ENCODE measurements at regions not wholly inside any gene's neighbourhood (a gene's known extent, or its start where the extent isn't known, plus 50 kb on each side); places are given as distances from the start of the nearest gene placed in this dataset.

DNA sequence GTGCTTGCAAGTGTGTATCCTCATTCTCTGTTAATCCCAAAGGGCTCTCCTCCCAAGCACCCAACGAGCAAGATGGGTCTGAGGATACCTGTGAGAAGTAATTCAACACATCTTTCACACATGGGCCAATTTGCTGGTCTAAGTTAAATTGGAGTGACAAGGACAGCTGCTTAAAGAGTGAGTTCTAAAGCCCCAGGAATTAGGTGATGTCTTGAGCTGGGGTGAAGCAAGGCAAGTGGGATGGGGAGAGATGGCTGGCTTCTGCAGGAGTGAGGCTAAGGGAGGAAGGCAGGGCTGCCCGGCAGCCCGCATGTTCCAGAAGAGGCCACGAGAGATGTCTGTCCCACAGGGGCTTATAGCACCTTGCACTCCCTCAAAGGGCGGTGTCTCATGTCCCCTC is 288.5 kb downstream of the CDH26 start:
- no peak overlapping the region for H3K4me3 ChIP-seq (ENCODE audit: extremely low read depth in 1 of 4, insufficient read depth in 2 of 4, low read depth in 3 of 4, low read length in 4 of 4)
- no peak overlapping the region for H2BK5ac ChIP-seq (ENCODE audit: low read depth, low read length)
- no peak overlapping the region for H4K91ac ChIP-seq (replicated peaks; ENCODE audit: insufficient read length, low read length)
- no peak overlapping the region for H2AK5ac ChIP-seq (ENCODE audit: low read depth, low read length)
- H3K4ac ChIP-seq (replicated peaks; ENCODE audit: insufficient read length, low read depth, low read length), result no peak overlapping the region
- H3K18ac ChIP-seq (ENCODE audit: extremely low read depth, low read length), result no peak overlapping the region
- H2AFZ ChIP-seq (ENCODE audit: low read length), result no peak overlapping the region
- no peak overlapping the region for H2BK120ac ChIP-seq (replicated peaks; ENCODE audit: low read depth, low read length)
- no peak overlapping the region for H3K4me2 ChIP-seq (ENCODE audit: insufficient read depth in 1 of 2, low read depth in 2 of 2, low read length in 2 of 2)
- H3K23me2 ChIP-seq (ENCODE audit: low read depth, low read length), result no peaks in the 10 kb centered on the region; the same call in 1 of the 2 replicates
- H2BK12ac ChIP-seq (ENCODE audit: low read depth, low read length), result no peak overlapping the region
- H4K5ac ChIP-seq (ENCODE audit: insufficient read length, low read depth, low read length), result no peak overlapping the region
- no peak for FAIRE-seq
- H3K36me3 ChIP-seq (ENCODE audit: control insufficient read depth in 2 of 4, insufficient read depth in 4 of 4, low read length in 3 of 4), result no peaks in the 10 kb centered on the region
- no peaks in the 10 kb centered on the region for H4K20me1 ChIP-seq (replicated peaks in 1 of 2; ENCODE audit: control insufficient read depth in 1 of 2, insufficient read depth in 2 of 2, low read length in 2 of 2)
- H4K8ac ChIP-seq (ENCODE audit: extremely low read depth, insufficient read depth, low read length), result no peak overlapping the region
- no peaks in the 10 kb centered on the region for H3K79me2 ChIP-seq (ENCODE audit: control insufficient read depth in 1 of 2, insufficient read depth in 2 of 2, low read length in 2 of 2)
- H3K9me3 ChIP-seq (ENCODE audit: insufficient read depth in 2 of 2, low read depth in 1 of 2, low read length in 1 of 2), result peaks cover 0 to 9% of the 10 kb centered on the region in 2 experiments; a peak in 1 of 4 replicates
- no peak overlapping the region for H3K9ac ChIP-seq (replicated peaks in 1 of 4; ENCODE audit: extremely low read depth in 1 of 4, low read depth in 3 of 4, low read length in 3 of 4)
- 94% methylated on average over 5 of the region's 5 CpGs; no CpG with 5 or more reads in 1 of the 2 experiments for whole genome bisulfite sequencing, 2 experiments (ENCODE audit: extremely low coverage in 1 of 2, insufficient coverage in 1 of 2, insufficient read length in 1 of 2, insufficient replicate concordance in 2 of 2, low coverage in 1 of 2, low lambda C conversion rate in 2 of 2, missing lambda C conversion rate in 1 of 2)
- ChIA-PET POLR2A (ENCODE audit: partially characterized antibody) (no interaction called here), CTCF (ENCODE audit: partially characterized antibody) (no interaction called here)
- no peak overlapping the region for H3K56ac ChIP-seq (replicated peaks; ENCODE audit: insufficient read length, low read depth, low read length)
- no peak overlapping the region for H2BK20ac ChIP-seq (ENCODE audit: low read length)
- H3K4me1 ChIP-seq (replicated peaks in 1 of 4; ENCODE audit: control insufficient read depth in 3 of 4, insufficient read depth in 4 of 4, low read length in 3 of 4), result no peaks in the 10 kb centered on the region
- H3K27ac ChIP-seq (ENCODE audit: low read depth, low read length), result no peak overlapping the region
- H3K14ac ChIP-seq (ENCODE audit: insufficient read length), result no peak overlapping the region
- H3K79me1 ChIP-seq (ENCODE audit: low read depth, low read length), result no peaks in the 10 kb centered on the region
- no peak for DNase-seq (ENCODE audit: low read depth in 1 of 2, low spot score in 2 of 2)
- H2BK15ac ChIP-seq (ENCODE audit: low read length), result no peak overlapping the region
- no peak for TF ChIP-seq HDAC6 (IDR thresholded peaks at IDR 0.05; ENCODE audit: low read depth, low read length)
- TF ChIP-seq SIX5 (IDR thresholded peaks at IDR 0.05; ENCODE audit: low read depth, low read length), result no peak
- no peak for TF ChIP-seq EZH2 (IDR thresholded peaks at IDR 0.05; ENCODE audit: low read depth, low read length, severe bottlenecking)
- TF ChIP-seq GTF2F1 (IDR thresholded peaks at IDR 0.05; ENCODE audit: borderline replicate concordance, low read depth, low read length), result no peak
- TF ChIP-seq KDM4A (IDR thresholded peaks at IDR 0.05; ENCODE audit: low read depth, low read length, severe bottlenecking), result no peak
- no peak for TF ChIP-seq JUND (IDR thresholded peaks at IDR 0.05; ENCODE audit: low read length)
- TF ChIP-seq CTBP2 (IDR thresholded peaks at IDR 0.05; ENCODE audit: borderline replicate concordance, insufficient read depth, insufficient read length, low read length), result no peak
- no peak for TF ChIP-seq EGR1 (IDR thresholded peaks at IDR 0.05; ENCODE audit: borderline replicate concordance, low read depth, low read length)
- TF ChIP-seq GABPA (IDR thresholded peaks at IDR 0.05; ENCODE audit: borderline replicate concordance, insufficient read depth, low read length), result no peak
- no peak for TF ChIP-seq RFX5 (IDR thresholded peaks at IDR 0.05; ENCODE audit: borderline replicate concordance, low read depth, low read length)
- TF ChIP-seq, protein P1, sequence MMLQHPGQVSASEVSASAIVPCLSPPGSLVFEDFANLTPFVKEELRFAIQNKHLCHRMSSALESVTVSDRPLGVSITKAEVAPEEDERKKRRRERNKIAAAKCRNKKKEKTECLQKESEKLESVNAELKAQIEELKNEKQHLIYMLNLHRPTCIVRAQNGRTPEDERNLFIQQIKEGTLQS (IDR thresholded peaks at IDR 0.05; ENCODE audit: insufficient read depth, low read depth, low read length), result no peak
- H3K27me3 ChIP-seq (replicated peaks in 1 of 4; ENCODE audit: control insufficient read depth in 3 of 4, extremely low read depth in 1 of 4, insufficient read depth in 3 of 4, low read length in 3 of 4), result peaks cover 0 to 2% (median 0%) of the 10 kb centered on the region in 4 experiments; a peak in 2 of 7 replicates
- no peak overlapping the region for H3K23ac ChIP-seq (ENCODE audit: insufficient read length)

All from H1 (cell line).